ENCODE measurements at regions not wholly inside any gene's neighbourhood (a gene's known extent, or its start where the extent isn't known, plus 50 kb on each side); places are given as distances from the start of the nearest gene placed in this dataset.

DNA sequence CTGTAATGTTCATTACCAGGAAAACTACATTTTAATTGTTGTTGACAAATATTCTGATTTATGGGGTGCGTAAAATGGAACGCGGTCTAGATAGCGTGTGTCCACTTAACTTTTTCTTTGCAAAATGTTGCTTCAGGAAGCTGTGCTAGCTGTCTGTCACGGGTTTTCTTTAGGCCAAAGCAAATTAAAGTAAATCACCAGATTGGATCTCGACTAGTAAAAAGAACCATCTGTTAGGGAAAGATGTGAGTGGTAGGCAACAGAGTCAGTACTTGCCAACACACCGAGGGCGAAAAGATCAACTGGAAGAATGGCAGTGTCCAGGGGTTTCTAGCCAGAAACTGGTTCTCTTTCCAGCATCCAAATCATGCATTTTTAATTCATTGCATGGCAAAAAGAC is 404.9 kb upstream of the TMPO start:
- TF ChIP-seq, protein P1, sequence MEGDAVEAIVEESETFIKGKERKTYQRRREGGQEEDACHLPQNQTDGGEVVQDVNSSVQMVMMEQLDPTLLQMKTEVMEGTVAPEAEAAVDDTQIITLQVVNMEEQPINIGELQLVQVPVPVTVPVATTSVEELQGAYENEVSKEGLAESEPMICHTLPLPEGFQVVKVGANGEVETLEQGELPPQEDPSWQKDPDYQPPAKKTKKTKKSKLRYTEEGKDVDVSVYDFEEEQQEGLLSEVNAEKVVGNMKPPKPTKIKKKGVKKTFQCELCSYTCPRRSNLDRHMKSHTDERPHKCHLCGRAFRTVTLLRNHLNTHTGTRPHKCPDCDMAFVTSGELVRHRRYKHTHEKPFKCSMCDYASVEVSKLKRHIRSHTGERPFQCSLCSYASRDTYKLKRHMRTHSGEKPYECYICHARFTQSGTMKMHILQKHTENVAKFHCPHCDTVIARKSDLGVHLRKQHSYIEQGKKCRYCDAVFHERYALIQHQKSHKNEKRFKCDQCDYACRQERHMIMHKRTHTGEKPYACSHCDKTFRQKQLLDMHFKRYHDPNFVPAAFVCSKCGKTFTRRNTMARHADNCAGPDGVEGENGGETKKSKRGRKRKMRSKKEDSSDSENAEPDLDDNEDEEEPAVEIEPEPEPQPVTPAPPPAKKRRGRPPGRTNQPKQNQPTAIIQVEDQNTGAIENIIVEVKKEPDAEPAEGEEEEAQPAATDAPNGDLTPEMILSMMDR (optimal IDR thresholded peaks at IDR 0.05 in 1 of 3, IDR thresholded peaks at IDR 0.05 in 1 of 3, conservative IDR thresholded peaks at IDR 0.05 in 1 of 3; ENCODE audit: extremely low read depth in 1 of 3, insufficient read depth in 2 of 3, low read length in 3 of 3) = no peak
- no peak for TF ChIP-seq EZH2 (IDR thresholded peaks at IDR 0.05; ENCODE audit: low read length)

Data from keratinocyte (primary cell).